ENCODE measurements at regions not wholly inside any gene's neighbourhood (a gene's known extent, or its start where the extent isn't known, plus 50 kb on each side); places are given as distances from the start of the nearest gene placed in this dataset.

DNA sequence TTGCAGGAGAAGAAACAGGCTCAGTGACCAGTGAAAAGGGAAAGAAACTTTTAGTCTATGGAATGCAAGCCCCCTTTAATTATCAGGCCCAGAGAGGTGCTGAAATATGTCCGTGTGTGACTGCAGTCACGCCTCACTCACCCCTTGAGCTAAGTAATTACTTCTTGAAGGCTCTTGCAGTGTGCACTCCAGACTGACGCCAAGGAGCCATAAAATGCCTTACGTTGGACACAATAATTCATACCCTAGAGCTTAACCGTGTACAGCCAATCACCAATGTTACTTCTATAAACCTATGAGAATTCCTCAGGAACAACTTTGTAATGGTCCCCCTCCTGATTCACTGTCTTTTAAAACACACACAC is 242.2 kb downstream of the SYK start:
- Histone ChIP-seq H3K4me1 (no peaks in the 10 kb centered on the region), H3K4me3 (no peak overlapping the region), H3K36me3 (no peaks in the 10 kb centered on the region), H3K27me3 (no peaks in the 10 kb centered on the region), H3K27ac (no peak overlapping the region), H3K9me3 (no peaks in the 10 kb centered on the region)
- peak; percentile 79 for ATAC-seq
- DNase-seq: no peak
- intact Hi-C loops (cut with DNase I): no loop called here
- no peak for TF ChIP-seq CTCF (IDR thresholded peaks at IDR 0.05)

DNA sequence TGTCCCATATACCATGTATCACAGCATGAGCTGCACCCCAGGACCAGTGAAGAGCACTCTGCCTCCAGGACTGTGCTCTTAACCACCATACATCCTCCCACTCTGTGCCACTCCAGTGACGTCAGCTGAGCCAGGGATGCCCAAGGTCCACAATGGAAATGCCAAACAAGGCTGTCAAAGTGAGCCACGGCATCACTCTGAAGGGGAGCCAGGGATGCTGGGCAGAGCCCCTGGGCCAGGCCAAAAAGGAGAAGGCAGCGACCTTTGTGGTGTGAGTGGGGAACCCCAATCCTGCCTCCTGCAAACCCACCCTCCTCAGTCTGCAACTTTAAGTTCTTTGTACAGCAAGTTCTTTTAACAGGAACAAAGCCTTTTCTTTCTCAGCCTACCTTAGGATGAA is 242.7 kb downstream of the SYK start:
- Histone ChIP-seq H3K27me3 (no peaks in the 10 kb centered on the region), H3K4me1 (no peaks in the 10 kb centered on the region), H3K4me3 (no peak overlapping the region), H3K36me3 (no peaks in the 10 kb centered on the region), H3K27ac (no peak overlapping the region), H3K9me3 (no peaks in the 10 kb centered on the region)
- ATAC-seq: peak; percentile 27
- no peak for TF ChIP-seq CTCF (IDR thresholded peaks at IDR 0.05)
- no peak for DNase-seq
- intact Hi-C loops (cut with DNase I): no loop called here

DNA sequence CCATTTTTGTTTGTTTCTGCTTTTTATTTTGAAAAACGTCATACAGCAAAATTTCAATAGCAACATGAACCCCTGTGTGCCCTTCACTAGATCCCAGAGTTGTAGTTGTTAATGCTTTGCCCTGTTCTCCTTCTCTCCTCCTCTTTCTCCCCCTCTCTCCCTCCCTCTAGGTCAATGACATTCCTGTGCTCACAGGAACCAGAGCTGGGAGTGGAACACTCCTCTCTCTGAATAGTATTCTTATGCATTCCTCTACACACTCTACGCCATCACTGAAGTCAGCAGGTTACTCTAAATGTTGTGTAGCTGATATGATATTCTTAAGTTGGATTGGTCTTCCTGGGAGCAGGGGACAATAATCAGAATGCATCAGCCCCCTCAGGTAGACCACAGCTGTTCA is 243.4 kb downstream of the SYK start:
- no peak overlapping the region for H3K4me3 ChIP-seq
- no peaks in the 10 kb centered on the region for H3K36me3 ChIP-seq
- DNase-seq: no peak
- peak; percentile 94 for ATAC-seq
- intact Hi-C loops (cut with DNase I): no loop called here
- H3K27me3 ChIP-seq: no peaks in the 10 kb centered on the region
- H3K4me1 ChIP-seq: no peaks in the 10 kb centered on the region
- no peak for TF ChIP-seq CTCF (IDR thresholded peaks at IDR 0.05)
- peak overlapping the region in 1 of 2 donors; percentile 18 for H3K27ac ChIP-seq
- H3K9me3 ChIP-seq: no peaks in the 10 kb centered on the region

GRCh38 chr9:91047529-91047928 is 245.9 kb downstream of the SYK start:
- Histone ChIP-seq H3K9me3 (no peaks in the 10 kb centered on the region), H3K4me1 (no peaks in the 10 kb centered on the region), H3K4me3 (no peak overlapping the region), H3K27me3 (no peaks in the 10 kb centered on the region), H3K27ac (no peak overlapping the region), H3K36me3 (no peaks in the 10 kb centered on the region)
- TF ChIP-seq CTCF (IDR thresholded peaks at IDR 0.05): no peak
- ATAC-seq (no peak), DNase-seq (no peak)
- intact Hi-C loops (cut with DNase I): no loop called here

GRCh38 chr9:91047993-91048607 is 246.5 kb downstream of the SYK start:
- no peak for TF ChIP-seq CTCF (IDR thresholded peaks at IDR 0.05)
- Histone ChIP-seq H3K4me1 (no peaks in the 10 kb centered on the region), H3K27me3 (no peaks in the 10 kb centered on the region), H3K9me3 (no peaks in the 10 kb centered on the region), H3K27ac (no peak overlapping the region), H3K36me3 (no peaks in the 10 kb centered on the region), H3K4me3 (no peak overlapping the region)
- intact Hi-C loops (cut with DNase I): no loop called here
- DNase-seq (no peak), ATAC-seq (no peak)
